ENCODE measurements at regions not wholly inside any gene's neighbourhood (a gene's known extent, or its start where the extent isn't known, plus 50 kb on each side); places are given as distances from the start of the nearest gene placed in this dataset.
A peak's percentile ranks its signal among the peaks of the same experiment; 100 is the strongest.

- peak; percentile 7 for DNase-seq
Measured at GRCh38 chr10:2296179-2296891, 559.0 kb upstream of the ADARB2 start.

- DNase-seq: no peak
Measured at GRCh38 chr10:2294739-2295138, 557.4 kb upstream of the ADARB2 start.

GRCh38 chr10:2284071-2284470 lies 546.7 kb upstream of the ADARB2 start:
- no peak for DNase-seq

GRCh38 chr10:2282202-2282601 lies 544.9 kb upstream of the ADARB2 start:
- no peak for DNase-seq

GRCh38 chr10:2280713-2281300 lies 543.5 kb upstream of the ADARB2 start:
- no peak for DNase-seq

GRCh38 chr10:2279711-2280110 lies 542.4 kb upstream of the ADARB2 start:
- DNase-seq: no peak

- DNase-seq: no peak
Measured at GRCh38 chr10:2278363-2278762, 541.0 kb upstream of the ADARB2 start.

- DNase-seq: no peak
Measured at GRCh38 chr10:2263561-2263960, 526.2 kb upstream of the ADARB2 start.

GRCh38 chr10:2262878-2263277 lies 525.6 kb upstream of the ADARB2 start:
- DNase-seq: no peak

- no peak for DNase-seq
Measured at GRCh38 chr10:2262333-2262732, 525.0 kb upstream of the ADARB2 start.

- no peak for DNase-seq
Measured at GRCh38 chr10:2256241-2256640, 518.9 kb upstream of the ADARB2 start.

GRCh38 chr10:2252096-2252495 lies 514.8 kb upstream of the ADARB2 start:
- no peak for DNase-seq

- no peak for DNase-seq
Measured at GRCh38 chr10:2251631-2252030, 514.3 kb upstream of the ADARB2 start.

GRCh38 chr10:2246747-2247146 lies 509.4 kb upstream of the ADARB2 start:
- DNase-seq: no peak

GRCh38 chr10:2245580-2245979 lies 508.3 kb upstream of the ADARB2 start:
- DNase-seq: no peak

- no peak for DNase-seq
Measured at GRCh38 chr10:2244471-2244870, 507.1 kb upstream of the ADARB2 start.

- no peak for DNase-seq
Measured at GRCh38 chr10:2236876-2237275, 499.6 kb upstream of the ADARB2 start.

GRCh38 chr10:2232479-2232878 lies 495.2 kb upstream of the ADARB2 start:
- no peak for DNase-seq

- DNase-seq: no peak
Measured at GRCh38 chr10:2230478-2230877, 493.2 kb upstream of the ADARB2 start.

- DNase-seq: no peak
Measured at GRCh38 chr10:2228320-2228901, 491.1 kb upstream of the ADARB2 start.

GRCh38 chr10:2225609-2226008 lies 488.3 kb upstream of the ADARB2 start:
- DNase-seq: no peak

GRCh38 chr10:2223548-2224320 lies 486.4 kb upstream of the ADARB2 start:
- DNase-seq: no peak

GRCh38 chr10:2222631-2223030 lies 485.3 kb upstream of the ADARB2 start:
- no peak for DNase-seq

GRCh38 chr10:2214805-2215204 lies 477.5 kb upstream of the ADARB2 start:
- DNase-seq: no peak
